ENCODE measurements at regions not wholly inside any gene's neighbourhood (a gene's known extent, or its start where the extent isn't known, plus 50 kb on each side); places are given as distances from the start of the nearest gene placed in this dataset.

DNA sequence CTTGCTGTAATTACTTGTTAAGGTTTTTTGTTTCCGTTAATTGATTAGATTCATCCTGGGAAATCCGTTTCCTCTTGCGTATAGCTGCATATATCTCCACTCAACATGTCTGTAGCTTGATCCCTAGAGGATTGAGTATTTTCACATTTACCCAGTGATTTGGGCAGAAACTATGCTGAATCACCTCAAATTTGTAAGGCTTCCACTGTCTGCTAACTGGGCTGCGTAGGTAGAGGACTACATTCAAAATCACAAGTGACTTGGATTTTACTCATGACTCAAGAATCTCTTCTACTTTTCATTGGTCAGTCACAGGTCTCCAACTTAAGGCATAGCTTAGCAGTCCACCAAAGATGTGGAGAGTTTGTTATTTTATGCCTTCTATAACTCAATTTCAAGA, 141.8 kb downstream of the POLR1F start:
- no CpG with 5 or more reads among the region's 4 CpGs for WGBS (ENCODE audit: extremely low coverage, insufficient read length, low lambda C conversion rate)
- no peak overlapping the region for H4K91ac ChIP-seq (ENCODE audit: insufficient read length, low read depth, low read length)
- TF ChIP-seq, protein P1, sequence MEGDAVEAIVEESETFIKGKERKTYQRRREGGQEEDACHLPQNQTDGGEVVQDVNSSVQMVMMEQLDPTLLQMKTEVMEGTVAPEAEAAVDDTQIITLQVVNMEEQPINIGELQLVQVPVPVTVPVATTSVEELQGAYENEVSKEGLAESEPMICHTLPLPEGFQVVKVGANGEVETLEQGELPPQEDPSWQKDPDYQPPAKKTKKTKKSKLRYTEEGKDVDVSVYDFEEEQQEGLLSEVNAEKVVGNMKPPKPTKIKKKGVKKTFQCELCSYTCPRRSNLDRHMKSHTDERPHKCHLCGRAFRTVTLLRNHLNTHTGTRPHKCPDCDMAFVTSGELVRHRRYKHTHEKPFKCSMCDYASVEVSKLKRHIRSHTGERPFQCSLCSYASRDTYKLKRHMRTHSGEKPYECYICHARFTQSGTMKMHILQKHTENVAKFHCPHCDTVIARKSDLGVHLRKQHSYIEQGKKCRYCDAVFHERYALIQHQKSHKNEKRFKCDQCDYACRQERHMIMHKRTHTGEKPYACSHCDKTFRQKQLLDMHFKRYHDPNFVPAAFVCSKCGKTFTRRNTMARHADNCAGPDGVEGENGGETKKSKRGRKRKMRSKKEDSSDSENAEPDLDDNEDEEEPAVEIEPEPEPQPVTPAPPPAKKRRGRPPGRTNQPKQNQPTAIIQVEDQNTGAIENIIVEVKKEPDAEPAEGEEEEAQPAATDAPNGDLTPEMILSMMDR (conservative IDR thresholded peaks at IDR 0.05) = no peak
- no peak overlapping the region for H2BK12ac ChIP-seq (ENCODE audit: insufficient read length, low read depth, low read length)
- no peak overlapping the region for H2AK5ac ChIP-seq (ENCODE audit: insufficient read length, low read length)
- no peak overlapping the region for H3K18ac ChIP-seq (ENCODE audit: insufficient read length, low read depth, low read length)
- Mint-ChIP-seq H3K9me3 (no peaks in the 10 kb centered on the region), H3K27ac (no peak overlapping the region), H3K36me3 (ENCODE audit: insufficient read depth in 1 of 3, low read depth in 3 of 3) (no peaks in the 10 kb centered on the region), H3K27me3 (ENCODE audit: low read depth) (no peaks in the 10 kb centered on the region), H3K4me1 (no peaks in the 10 kb centered on the region), H3K4me3 (no peak overlapping the region)
- H2BK5ac ChIP-seq (ENCODE audit: insufficient read length, low read length) = no peak overlapping the region
- H4K8ac ChIP-seq (replicated peaks; ENCODE audit: insufficient read length, low read depth, low read length) = no peak overlapping the region
- H2BK20ac ChIP-seq (ENCODE audit: low read depth, low read length, poor library complexity, severe bottlenecking) = no peak overlapping the region
- no peak overlapping the region for H3K4me2 ChIP-seq (ENCODE audit: insufficient read depth, insufficient read length, low read length)
- no peak overlapping the region for H3K14ac ChIP-seq (ENCODE audit: insufficient read depth, low read length)
- no peak overlapping the region for H2BK15ac ChIP-seq (ENCODE audit: low read depth, low read length)
- no peak overlapping the region for H3K56ac ChIP-seq (ENCODE audit: insufficient read length, low read depth, low read length)
- no peak overlapping the region for H2BK120ac ChIP-seq (ENCODE audit: low read depth, low read length, poor library complexity, severe bottlenecking)
- H4K20me1 ChIP-seq (ENCODE audit: control insufficient read depth, insufficient read depth, insufficient read length) = no peaks in the 10 kb centered on the region
- no peak overlapping the region for H2AFZ ChIP-seq (ENCODE audit: low read length)
- H3K79me1 ChIP-seq (ENCODE audit: insufficient read depth, low read depth, low read length, poor library complexity, severe bottlenecking) = no peaks in the 10 kb centered on the region
- no peak overlapping the region for H3K27ac ChIP-seq (ENCODE audit: insufficient read length, low read depth, low read length)
- H3K27me3 ChIP-seq (ENCODE audit: insufficient read depth, low read length) = no peaks in the 10 kb centered on the region
- DNase-seq = no peak
- H3K23ac ChIP-seq (ENCODE audit: insufficient read length, low read depth, low read length) = no peak overlapping the region
- H3K79me2 ChIP-seq (ENCODE audit: insufficient read depth, low read length) = no peaks in the 10 kb centered on the region
- H3T11ph ChIP-seq (ENCODE audit: low read length) = no peak overlapping the region
- H3K9me3 ChIP-seq (ENCODE audit: control insufficient read depth, low read depth, low read length) = no peaks in the 10 kb centered on the region
- no peak overlapping the region for H3K9ac ChIP-seq (ENCODE audit: extremely low read depth, insufficient read length, low read length)
- no peak overlapping the region for H3K4ac ChIP-seq (ENCODE audit: low read depth, low read length)
- H3K4me1 ChIP-seq (ENCODE audit: insufficient read depth, low read length) = no peaks in the 10 kb centered on the region; the same call in 1 of the 2 replicates
- no peak overlapping the region for H4K5ac ChIP-seq (ENCODE audit: insufficient read length, low read depth, low read length)
- H3K23me2 ChIP-seq (ENCODE audit: insufficient read length, low read depth, low read length, poor library complexity, severe bottlenecking) = no peaks in the 10 kb centered on the region
